WI38 (cell line): ENCODE measurements at regions not wholly inside any gene's neighbourhood (a gene's known extent, or its start where the extent isn't known, plus 50 kb on each side); places are given as distances from the start of the nearest gene placed in this dataset.

ENCODE experiments used
- H3K4me3 ChIP-seq: 2 replicates; pipeline ENCODE4 v1.5.1; 2011; ENCODE audit warnings: low read depth, mild to moderate bottlenecking, control low read depth, low read length
- CTCF ChIP-seq: IDR thresholded peaks from 2 replicates; pipeline ENCODE4 v1.5.1; 2012; ENCODE audit warnings: low read depth, mild to moderate bottlenecking, control low read depth, low read length

- no peak for TF ChIP-seq CTCF
- no peak overlapping the region for H3K4me3 ChIP-seq
These were observed 304.1 kb upstream of the RND3 start for GRCh38 chr2:150791567-150791966.

GRCh38 chr2:150789376-150789905 is 302.0 kb upstream of the RND3 start:
- TF ChIP-seq CTCF = no peak
- no peak overlapping the region for H3K4me3 ChIP-seq

- H3K4me3 ChIP-seq = no peak overlapping the region
- TF ChIP-seq CTCF = no peak
These were observed 301.1 kb upstream of the RND3 start for GRCh38 chr2:150788426-150789140.

- no peak for TF ChIP-seq CTCF
- H3K4me3 ChIP-seq = no peak overlapping the region
These were observed 300.1 kb upstream of the RND3 start for GRCh38 chr2:150787353-150788093.

- H3K4me3 ChIP-seq = no peak overlapping the region
- no peak for TF ChIP-seq CTCF
These were observed 296.9 kb upstream of the RND3 start for GRCh38 chr2:150784389-150784788.

GRCh38 chr2:150783896-150784295 is 296.4 kb upstream of the RND3 start:
- no peak overlapping the region for H3K4me3 ChIP-seq
- TF ChIP-seq CTCF = no peak

GRCh38 chr2:150783015-150783414 is 295.5 kb upstream of the RND3 start:
- H3K4me3 ChIP-seq = no peak overlapping the region
- TF ChIP-seq CTCF = no peak
